Mesenchymal stem cell (in vitro differentiated cells and primary cell): ENCODE measurements at regions not wholly inside any gene's neighbourhood (a gene's known extent, or its start where the extent isn't known, plus 50 kb on each side); places are given as distances from the start of the nearest gene placed in this dataset.

Experiments used
- DNase-seq: peaks from one replicate; pipeline ENCODE4 v3.0.0-alpha.2; 2013
- H2AFZ ChIP-seq: one replicate; pipeline ENCODE4 v1.6.1; 2013; ENCODE audit warnings: low read depth, mild to moderate bottlenecking, control low read depth, inconsistent platforms, low read length, moderate library complexity
- H2AK5ac ChIP-seq: 2 replicates; pipeline ENCODE4 v1.6.1; 2013; ENCODE audit warnings: low read length, moderate library complexity, mild to moderate bottlenecking, inconsistent platforms; ENCODE audit not compliant: severe bottlenecking
- H2BK120ac ChIP-seq: one replicate; pipeline ENCODE4 v1.6.1; 2013; ENCODE audit warnings: low read depth, mild to moderate bottlenecking, inconsistent platforms, low read length, moderate library complexity
- H2BK12ac ChIP-seq, 2 experiments: one replicate each; pipeline ENCODE4 v1.6.1; 2013; ENCODE audit warnings: inconsistent platforms in 2 of 2, low read length in 2 of 2, mild to moderate bottlenecking in 2 of 2, moderate library complexity in 2 of 2, control low read depth in 1 of 2
- H2BK15ac ChIP-seq: one replicate; pipeline ENCODE4 v1.6.1; 2013; ENCODE audit warnings: mild to moderate bottlenecking, low read depth, inconsistent platforms; ENCODE audit not compliant: poor library complexity, severe bottlenecking
- H2BK5ac ChIP-seq: 2 replicates; pipeline ENCODE4 v1.6.1; 2013; ENCODE audit warnings: low read depth, mild to moderate bottlenecking, low read length, control low read depth, inconsistent platforms; ENCODE audit not compliant: poor library complexity, severe bottlenecking
- H3K14ac ChIP-seq, 2 experiments: one replicate each; pipeline ENCODE4 v1.6.1; 2013; ENCODE audit warnings: inconsistent platforms in 2 of 2, low read length in 2 of 2, control low read depth in 1 of 2, mild to moderate bottlenecking in 1 of 2, moderate library complexity in 1 of 2
- H3K18ac ChIP-seq, 2 experiments: one replicate each; pipeline ENCODE4 v1.6.1; 2013; ENCODE audit warnings: inconsistent platforms in 2 of 2, low read length in 2 of 2, control low read depth in 1 of 2, low read depth in 1 of 2, mild to moderate bottlenecking in 1 of 2
- H3K23ac ChIP-seq, 2 experiments: one replicate each; pipeline ENCODE4 v1.6.1; 2013; ENCODE audit warnings: inconsistent platforms in 2 of 2, low read length in 2 of 2, mild to moderate bottlenecking in 2 of 2, moderate library complexity in 2 of 2, control low read depth in 1 of 2
- H3K27ac ChIP-seq: 2 replicates; pipeline ENCODE4 v1.5.1; 2013; ENCODE audit warnings: mild to moderate bottlenecking, moderate library complexity, low read length, control low read depth, inconsistent platforms; ENCODE audit not compliant: poor library complexity, severe bottlenecking
- H3K27me3 ChIP-seq, 2 experiments: 2 replicates each; pipeline versions ENCODE4 v1.6.1 to v1.7.0; 2013; ENCODE audit warnings: low read length in 2 of 2, mild to moderate bottlenecking in 2 of 2, moderate library complexity in 2 of 2, control low read depth in 1 of 2, inconsistent platforms in 1 of 2; ENCODE audit not compliant: control insufficient read depth in 1 of 2, insufficient read depth in 1 of 2
- H3K36me3 ChIP-seq, 2 experiments: 2 replicates each; pipeline versions ENCODE4 v1.6.1 to v1.7.0; 2013; ENCODE audit warnings: low read length in 2 of 2, control low read depth in 1 of 2, inconsistent platforms in 1 of 2, low read depth in 1 of 2, mild to moderate bottlenecking in 1 of 2; ENCODE audit not compliant: insufficient read depth in 2 of 2, control insufficient read depth in 1 of 2
- H3K4ac ChIP-seq, 2 experiments: one replicate each; pipeline ENCODE4 v1.6.1; 2013; ENCODE audit warnings: inconsistent platforms in 2 of 2, low read length in 2 of 2, mild to moderate bottlenecking in 2 of 2, moderate library complexity in 2 of 2, control low read depth in 1 of 2, low read depth in 1 of 2
- H3K4me1 ChIP-seq: 2 replicates; pipeline ENCODE4 v1.6.1; 2013; ENCODE audit warnings: low read depth, low read length, control low read depth; ENCODE audit not compliant: control insufficient read depth, insufficient read depth
- H3K4me2 ChIP-seq: 2 replicates; pipeline ENCODE4 v1.6.1; 2013; ENCODE audit warnings: low read length, mild to moderate bottlenecking, inconsistent platforms; ENCODE audit not compliant: poor library complexity, severe bottlenecking
- H3K4me3 ChIP-seq, 2 experiments: 2 replicates each; pipeline versions ENCODE4 v1.5.1 to v1.7.0; 2013; ENCODE audit warnings: low read length in 2 of 2, mild to moderate bottlenecking in 2 of 2, control low read depth in 1 of 2, low read depth in 1 of 2; ENCODE audit not compliant: insufficient read depth in 1 of 2
- H3K79me1 ChIP-seq: replicated peaks from 2 replicates; pipeline ENCODE4 v1.6.1; 2013; ENCODE audit warnings: mild to moderate bottlenecking, control low read depth, low read length, inconsistent platforms; ENCODE audit not compliant: poor library complexity, severe bottlenecking
- H3K9ac ChIP-seq: 2 replicates; pipeline ENCODE4 v1.7.0; 2013; ENCODE audit warnings: mild to moderate bottlenecking, low read length, moderate library complexity
- H3K9me3 ChIP-seq: 2 replicates; pipeline ENCODE4 v1.7.0; 2013; ENCODE audit warnings: mild to moderate bottlenecking, low read length; ENCODE audit not compliant: control insufficient read depth
- H4K8ac ChIP-seq: one replicate; pipeline ENCODE4 v1.6.1; 2013; ENCODE audit warnings: inconsistent platforms, mild to moderate bottlenecking, low read length, moderate library complexity
- H4K91ac ChIP-seq: one replicate; pipeline ENCODE4 v1.6.1; 2013; ENCODE audit warnings: mild to moderate bottlenecking, low read length, inconsistent platforms
- WGBS: methylation state at CpG from one replicate; pipeline ENCODE4 v1.1.7; 2013; ENCODE audit warnings: mixed read lengths; 5-methylcytosine and 5-hydroxymethylcytosine counted together

DNA sequence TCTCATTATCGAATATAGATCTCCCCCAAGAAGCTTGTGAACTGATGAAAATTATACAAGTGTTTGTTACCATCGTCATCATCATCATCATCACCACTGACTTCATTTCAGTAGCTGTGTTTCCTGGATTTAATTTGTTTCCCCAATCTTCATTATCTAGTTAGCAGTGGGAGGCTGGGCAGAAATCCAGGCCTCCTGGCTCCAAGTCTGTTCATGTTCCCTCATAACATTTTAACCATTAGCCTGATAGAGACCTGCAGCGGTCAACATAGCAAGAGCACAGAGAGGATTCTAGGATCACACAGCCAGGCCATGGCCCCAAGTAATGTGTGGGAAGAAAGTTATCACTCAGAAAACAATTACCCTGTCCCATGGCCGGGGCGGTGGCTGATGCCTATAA, 526.2 kb upstream of the CDH11 start:
- H4K91ac ChIP-seq, result no peak overlapping the region
- no peaks in the 10 kb centered on the region for H3K4me1 ChIP-seq
- no peak overlapping the region for H3K4ac ChIP-seq
- no peak overlapping the region for H3K4me2 ChIP-seq
- no peaks in the 10 kb centered on the region for H3K36me3 ChIP-seq
- H2AFZ ChIP-seq, result no peak overlapping the region
- no peak overlapping the region for H2BK12ac ChIP-seq
- no peak overlapping the region for H3K23ac ChIP-seq
- H2BK15ac ChIP-seq, result no peak overlapping the region
- no peaks in the 10 kb centered on the region for H3K9me3 ChIP-seq
- no peak overlapping the region for H2BK5ac ChIP-seq
- H4K8ac ChIP-seq, result no peak overlapping the region
- H3K79me1 ChIP-seq, result no peaks in the 10 kb centered on the region
- H3K9ac ChIP-seq, result no peak overlapping the region
- H3K27me3 ChIP-seq, result no peaks in the 10 kb centered on the region
- no peak for DNase-seq
- H2BK120ac ChIP-seq, result no peak overlapping the region
- 99% methylated on average over 4 of the region's 5 CpGs for WGBS
- no peak overlapping the region for H2AK5ac ChIP-seq
- H3K27ac ChIP-seq, result no peak overlapping the region
- H3K4me3 ChIP-seq, result no peak overlapping the region
- no peak overlapping the region for H3K18ac ChIP-seq
- no peak overlapping the region for H3K14ac ChIP-seq

DNA sequence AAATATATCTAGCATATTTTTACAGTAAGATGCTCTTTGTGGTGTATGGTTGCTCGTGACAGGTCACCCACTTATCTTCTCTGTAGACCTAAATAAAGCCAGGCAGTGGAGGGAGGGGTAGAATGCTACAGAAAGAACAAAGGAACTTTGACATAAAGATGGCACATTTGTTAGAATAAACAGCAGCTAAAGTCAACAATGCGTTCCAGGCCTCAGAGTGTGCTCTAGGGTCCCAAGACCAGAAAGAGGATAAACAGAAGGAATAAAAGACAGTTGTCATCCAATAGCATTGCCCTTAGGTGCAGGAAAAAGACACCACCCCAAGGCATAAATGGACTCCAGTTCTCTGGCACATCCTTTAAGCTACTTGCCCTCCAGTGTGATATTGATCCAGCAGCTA, 523.0 kb upstream of the CDH11 start:
- Histone ChIP-seq H3K27ac (no peak overlapping the region), H2BK120ac (no peak overlapping the region), H3K4me3 (no peak overlapping the region), H3K9ac (no peak overlapping the region), H3K4ac (no peak overlapping the region), H3K79me1 (no peaks in the 10 kb centered on the region), H3K14ac (no peak overlapping the region), H3K18ac (no peak overlapping the region), H2BK12ac (no peak overlapping the region), H3K4me1 (no peaks in the 10 kb centered on the region), H2AK5ac (no peak overlapping the region), H3K9me3 (no peaks in the 10 kb centered on the region), H2BK15ac (no peak overlapping the region), H3K36me3 (no peaks in the 10 kb centered on the region), H3K4me2 (no peak overlapping the region), H3K27me3 (no peaks in the 10 kb centered on the region), H4K91ac (no peak overlapping the region), H2BK5ac (no peak overlapping the region), H4K8ac (no peak overlapping the region), H2AFZ (no peak overlapping the region), H3K23ac (no peak overlapping the region)
- WGBS, result 75% methylated on average over 1 of the region's 2 CpGs
- DNase-seq, result no peak

DNA sequence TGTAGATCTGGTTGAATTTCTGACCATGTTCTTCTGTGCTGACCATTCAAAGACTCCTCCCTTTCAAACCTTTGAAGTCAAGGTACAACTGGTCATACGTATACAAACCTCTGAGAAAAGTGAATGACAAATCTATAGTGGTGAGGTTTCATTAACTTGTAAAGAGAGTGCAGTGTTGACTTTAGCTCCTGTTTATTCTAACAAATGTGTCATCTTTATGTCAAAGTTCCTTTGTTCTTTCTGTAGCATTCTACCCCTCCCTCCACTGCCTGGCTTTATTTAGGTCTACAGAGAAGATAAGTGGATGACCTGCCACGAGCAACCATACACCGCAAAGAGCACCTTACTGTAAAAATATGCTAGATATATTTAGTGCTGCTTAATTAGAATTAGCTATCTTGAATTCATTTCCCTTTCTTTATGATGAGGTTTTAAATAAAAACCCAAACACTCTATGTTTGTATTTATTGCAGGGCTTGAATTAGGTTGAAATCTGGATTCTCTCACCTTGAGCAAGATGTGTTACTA, 520.0 kb upstream of the CDH11 start:
- Histone ChIP-seq H2BK12ac (no peak overlapping the region), H4K91ac (no peak overlapping the region), H3K27me3 (no peaks in the 10 kb centered on the region), H3K27ac (no peak overlapping the region), H3K4me2 (no peak overlapping the region), H2AFZ (no peak overlapping the region), H3K18ac (no peak overlapping the region), H3K4me3 (no peak overlapping the region), H3K9ac (no peak overlapping the region), H3K23ac (no peak overlapping the region), H3K4ac (no peak overlapping the region), H2BK15ac (no peak overlapping the region), H2AK5ac (no peak overlapping the region), H3K4me1 (no peaks in the 10 kb centered on the region), H2BK5ac (no peak overlapping the region), H2BK120ac (no peak overlapping the region), H3K79me1 (no peaks in the 10 kb centered on the region), H3K14ac (no peak overlapping the region), H3K36me3 (no peaks in the 10 kb centered on the region), H4K8ac (no peak overlapping the region), H3K9me3 (no peaks in the 10 kb centered on the region)
- no CpG with 5 or more reads among the region's 3 CpGs for WGBS
- no peak for DNase-seq

DNA sequence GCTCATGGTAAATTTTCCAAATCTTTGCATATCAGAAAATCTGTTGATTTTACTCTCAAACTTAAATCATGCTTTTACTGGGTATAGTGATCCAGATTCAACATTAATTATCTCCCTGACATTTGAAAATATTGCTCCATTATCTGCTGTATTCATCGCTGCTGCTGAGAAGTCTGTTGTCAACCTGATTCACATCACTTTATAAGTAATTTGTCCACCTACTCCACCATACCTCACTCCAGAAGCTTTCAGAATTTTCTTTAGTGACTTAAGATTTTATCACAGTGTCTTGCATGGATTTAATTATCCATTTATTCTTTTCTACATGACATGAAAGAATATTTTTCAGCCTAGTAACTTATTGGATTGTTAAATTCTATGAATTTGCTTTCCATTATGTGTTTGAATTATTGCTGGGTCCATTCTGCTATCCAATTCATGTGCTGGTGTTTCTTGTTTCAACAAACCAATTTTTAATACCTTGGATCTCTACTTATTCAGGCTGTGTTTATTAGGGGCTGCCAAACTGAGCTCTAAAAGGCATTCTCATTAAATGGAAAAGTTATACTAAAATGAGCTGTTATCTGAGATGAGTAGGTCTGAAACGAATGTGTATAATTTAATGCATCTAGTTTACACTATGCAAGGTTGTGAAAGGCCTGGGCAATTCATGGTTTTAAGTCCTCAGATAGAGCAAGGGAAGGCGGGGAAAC, 519.3 kb upstream of the CDH11 start:
- no peak overlapping the region for H2BK5ac ChIP-seq
- no peak overlapping the region for H3K9ac ChIP-seq
- no peak overlapping the region for H2BK120ac ChIP-seq
- H3K27me3 ChIP-seq, result no peaks in the 10 kb centered on the region
- no peak for DNase-seq
- H3K4ac ChIP-seq, result no peak overlapping the region
- no peaks in the 10 kb centered on the region for H3K4me1 ChIP-seq
- no peak overlapping the region for H3K4me3 ChIP-seq
- H3K18ac ChIP-seq, result no peak overlapping the region
- no peak overlapping the region for H3K14ac ChIP-seq
- no peak overlapping the region for H3K27ac ChIP-seq
- no peak overlapping the region for H4K8ac ChIP-seq
- H4K91ac ChIP-seq, result no peak overlapping the region
- no peak overlapping the region for H3K4me2 ChIP-seq
- no peaks in the 10 kb centered on the region for H3K36me3 ChIP-seq
- H3K23ac ChIP-seq, result no peak overlapping the region
- no peak overlapping the region for H2AK5ac ChIP-seq
- WGBS, result 90% methylated on average over 3 of the region's 3 CpGs
- no peaks in the 10 kb centered on the region for H3K9me3 ChIP-seq
- H2BK15ac ChIP-seq, result no peak overlapping the region
- H2AFZ ChIP-seq, result no peak overlapping the region
- no peak overlapping the region for H2BK12ac ChIP-seq
- H3K79me1 ChIP-seq, result no peaks in the 10 kb centered on the region
